ENCODE measurements at regions not wholly inside any gene's neighbourhood (a gene's known extent, or its start where the extent isn't known, plus 50 kb on each side); places are given as distances from the start of the nearest gene placed in this dataset.

- no peaks in the 10 kb centered on the region for H3K27me3 ChIP-seq (ENCODE audit: insufficient read depth, low read length)
- H3K4me3 Mint-ChIP-seq (ENCODE audit: unreplicated experiment), result no peak overlapping the region
- FAIRE-seq (no peak), DNase-seq (ENCODE audit: low read depth) (no peak)
- H4K20me1 ChIP-seq (ENCODE audit: insufficient read depth, low read length), result no peaks in the 10 kb centered on the region
- H3K27ac ChIP-seq (ENCODE audit: low read depth, low read length), result no peak overlapping the region
- peaks cover 7% of the 10 kb centered on the region for H3K4me1 Mint-ChIP-seq (ENCODE audit: low read depth, unreplicated experiment)
- no peaks in the 10 kb centered on the region for H3K36me3 Mint-ChIP-seq (ENCODE audit: low read depth, unreplicated experiment)
- H3K4me2 ChIP-seq (ENCODE audit: low read length), result no peak overlapping the region
- H3K27ac Mint-ChIP-seq (ENCODE audit: unreplicated experiment), result no peak overlapping the region
- no peaks in the 10 kb centered on the region for H3K79me2 ChIP-seq (ENCODE audit: insufficient read depth, low read length)
- no peaks in the 10 kb centered on the region for H3K9me3 Mint-ChIP-seq (ENCODE audit: unreplicated experiment)
- H3K4me3 ChIP-seq (ENCODE audit: insufficient read depth, low read depth, low read length), result no peak overlapping the region
- no peaks in the 10 kb centered on the region for H3K27me3 Mint-ChIP-seq (ENCODE audit: low read depth, unreplicated experiment)
- no peaks in the 10 kb centered on the region for H3K4me1 ChIP-seq (ENCODE audit: insufficient read depth, low read length)
- H2AFZ ChIP-seq (ENCODE audit: low read depth, low read length), result no peak overlapping the region
- H3K36me3 ChIP-seq (ENCODE audit: insufficient read depth, low read length), result no peaks in the 10 kb centered on the region
- H3K9ac ChIP-seq (ENCODE audit: low read length), result no peak overlapping the region
- TF ChIP-seq CTCF (IDR thresholded peaks at IDR 0.05; ENCODE audit: insufficient read depth, low read depth, low read length) (no peak), EZH2 (IDR thresholded peaks at IDR 0.05; ENCODE audit: insufficient read depth, low read length) (no peak)
- H3K9me3 ChIP-seq (ENCODE audit: insufficient read depth, low read depth, low read length), result no peaks in the 10 kb centered on the region
Measured at GRCh38 chr13:67961331-67961730, 731.2 kb upstream of the PCDH9 start.

GRCh38 chr13:67951431-67951830, 721.3 kb upstream of the PCDH9 start:
- no peaks in the 10 kb centered on the region for H3K27me3 ChIP-seq (ENCODE audit: insufficient read depth, low read length)
- H2AFZ ChIP-seq (ENCODE audit: low read depth, low read length), result no peak overlapping the region
- H3K4me3 ChIP-seq (ENCODE audit: insufficient read depth, low read depth, low read length), result no peak overlapping the region
- H3K9me3 ChIP-seq (ENCODE audit: insufficient read depth, low read depth, low read length), result no peaks in the 10 kb centered on the region
- Mint-ChIP-seq H3K27ac (ENCODE audit: unreplicated experiment) (no peak overlapping the region), H3K9me3 (ENCODE audit: unreplicated experiment) (no peaks in the 10 kb centered on the region), H3K27me3 (ENCODE audit: low read depth, unreplicated experiment) (no peaks in the 10 kb centered on the region), H3K4me1 (ENCODE audit: low read depth, unreplicated experiment) (no peaks in the 10 kb centered on the region), H3K36me3 (ENCODE audit: low read depth, unreplicated experiment) (no peaks in the 10 kb centered on the region), H3K4me3 (ENCODE audit: unreplicated experiment) (no peak overlapping the region)
- no peak overlapping the region for H3K4me2 ChIP-seq (ENCODE audit: low read length)
- no peak for FAIRE-seq
- H3K27ac ChIP-seq (ENCODE audit: low read depth, low read length), result no peak overlapping the region
- no peaks in the 10 kb centered on the region for H3K79me2 ChIP-seq (ENCODE audit: insufficient read depth, low read length)
- no peaks in the 10 kb centered on the region for H3K36me3 ChIP-seq (ENCODE audit: insufficient read depth, low read length)
- no peak for TF ChIP-seq CTCF (IDR thresholded peaks at IDR 0.05; ENCODE audit: insufficient read depth, low read depth, low read length)
- no peak for TF ChIP-seq EZH2 (IDR thresholded peaks at IDR 0.05; ENCODE audit: insufficient read depth, low read length)
- H3K4me1 ChIP-seq (ENCODE audit: insufficient read depth, low read length), result no peaks in the 10 kb centered on the region
- DNase-seq (ENCODE audit: low read depth), result no peak
- H4K20me1 ChIP-seq (ENCODE audit: insufficient read depth, low read length), result no peaks in the 10 kb centered on the region
- H3K9ac ChIP-seq (ENCODE audit: low read length), result no peak overlapping the region

GRCh38 chr13:67950603-67951002, 720.5 kb upstream of the PCDH9 start:
- no peak for DNase-seq (ENCODE audit: low read depth)
- Histone ChIP-seq H3K4me1 (ENCODE audit: insufficient read depth, low read length) (no peaks in the 10 kb centered on the region), H3K9me3 (ENCODE audit: insufficient read depth, low read depth, low read length) (no peaks in the 10 kb centered on the region), H3K79me2 (ENCODE audit: insufficient read depth, low read length) (no peaks in the 10 kb centered on the region), H3K27ac (ENCODE audit: low read depth, low read length) (no peak overlapping the region), H3K36me3 (ENCODE audit: insufficient read depth, low read length) (no peaks in the 10 kb centered on the region), H3K9ac (ENCODE audit: low read length) (no peak overlapping the region), H2AFZ (ENCODE audit: low read depth, low read length) (no peak overlapping the region), H3K4me2 (ENCODE audit: low read length) (no peak overlapping the region), H4K20me1 (ENCODE audit: insufficient read depth, low read length) (no peaks in the 10 kb centered on the region), H3K4me3 (ENCODE audit: insufficient read depth, low read depth, low read length) (no peak overlapping the region), H3K27me3 (ENCODE audit: insufficient read depth, low read length) (no peaks in the 10 kb centered on the region)
- Mint-ChIP-seq H3K27me3 (ENCODE audit: low read depth, unreplicated experiment) (no peaks in the 10 kb centered on the region), H3K4me1 (ENCODE audit: low read depth, unreplicated experiment) (no peaks in the 10 kb centered on the region), H3K36me3 (ENCODE audit: low read depth, unreplicated experiment) (no peaks in the 10 kb centered on the region), H3K4me3 (ENCODE audit: unreplicated experiment) (no peak overlapping the region), H3K27ac (ENCODE audit: unreplicated experiment) (no peak overlapping the region), H3K9me3 (ENCODE audit: unreplicated experiment) (no peaks in the 10 kb centered on the region)
- TF ChIP-seq EZH2 (IDR thresholded peaks at IDR 0.05; ENCODE audit: insufficient read depth, low read length) (no peak), CTCF (IDR thresholded peaks at IDR 0.05; ENCODE audit: insufficient read depth, low read depth, low read length) (no peak)
- FAIRE-seq, result no peak
